GM19023 (cell line): ENCODE measurements at regions not wholly inside any gene's neighbourhood (a gene's known extent, or its start where the extent isn't known, plus 50 kb on each side); places are given as distances from the start of the nearest gene placed in this dataset.
A peak's percentile ranks its signal among the peaks of the same experiment; 100 is the strongest.
"Not testable (repeated sequence)": the region's sequence is repeated elsewhere in the genome, so short reads cannot be mapped to it uniquely, and the experiment has no call there.

Source experiments
- ATAC-seq: cut with Tn5 transposase; IDR thresholded peaks from one replicate; pipeline ENCODE4 v1.9.1; 2021; ENCODE audit warnings: mild to moderate bottlenecking, moderate library complexity; ENCODE audit not compliant: unreplicated experiment

- not testable (repeated sequence) for ATAC-seq
These were observed 91.1 kb upstream of the KRAS start for GRCh38 chr12:25341877-25342276.

- no peak for ATAC-seq
These were observed 87.2 kb upstream of the KRAS start for GRCh38 chr12:25337916-25338315.

GRCh38 chr12:25332143-25332542, 81.4 kb upstream of the KRAS start:
- ATAC-seq, result peak; percentile 83

GRCh38 chr12:25328072-25328712, 77.5 kb upstream of the KRAS start:
- ATAC-seq, result no peak

- ATAC-seq, result no peak
These were observed 76.6 kb upstream of the KRAS start for GRCh38 chr12:25327321-25327720.

GRCh38 chr12:25326326-25326725, 75.6 kb upstream of the KRAS start:
- ATAC-seq, result no peak

- no peak for ATAC-seq
These were observed 74.1 kb upstream of the KRAS start for GRCh38 chr12:25324861-25325260.

GRCh38 chr12:25323581-25323982, 72.9 kb upstream of the KRAS start:
- no peak for ATAC-seq

- no peak for ATAC-seq
These were observed 72.3 kb upstream of the KRAS start for GRCh38 chr12:25322918-25323531.

- no peak for ATAC-seq
These were observed 71.6 kb upstream of the KRAS start for GRCh38 chr12:25322351-25322750.

- ATAC-seq, result no peak
These were observed 71.0 kb upstream of the KRAS start for GRCh38 chr12:25321772-25322171.

GRCh38 chr12:25320123-25321006, 69.6 kb upstream of the KRAS start:
- ATAC-seq, result peak; percentile 74

GRCh38 chr12:25319233-25319984, 68.7 kb upstream of the KRAS start:
- ATAC-seq, result no peak

GRCh38 chr12:25317553-25317952, 66.8 kb upstream of the KRAS start:
- ATAC-seq, result no peak

GRCh38 chr12:25315388-25315787, 64.7 kb upstream of the KRAS start:
- ATAC-seq, result no peak

GRCh38 chr12:25313266-25313990, 62.7 kb upstream of the KRAS start:
- ATAC-seq, result not testable (repeated sequence)

- ATAC-seq, result no peak
These were observed 60.8 kb upstream of the KRAS start for GRCh38 chr12:25311506-25311905.

- ATAC-seq, result not testable (repeated sequence)
These were observed 59.3 kb upstream of the KRAS start for GRCh38 chr12:25310071-25310470.

GRCh38 chr12:25308756-25309155, 58.0 kb upstream of the KRAS start:
- no peak for ATAC-seq

GRCh38 chr12:25307818-25308217, 57.1 kb upstream of the KRAS start:
- no peak for ATAC-seq
